SK-N-SH (cell line): ENCODE measurements at regions not wholly inside any gene's neighbourhood (a gene's known extent, or its start where the extent isn't known, plus 50 kb on each side); places are given as distances from the start of the nearest gene placed in this dataset.

Source experiments
- CTCF ChIA-PET: fragments of 300-600, 350-600 bp; formaldehyde crosslinking; extraction: SDS; loops from one replicate; lab custom pipeline; 2021; lab: Yijun Ruan, JAX
- POLR2A ChIA-PET: fragments of 350-600 bp; sonication (Branson Sonifier 250); formaldehyde crosslinking; extraction: SDS; loops from one replicate; lab custom pipeline; 2020; ENCODE audit warnings: antibody characterized with exemption, inconsistent platforms; lab: Yijun Ruan, JAX
- DNase-seq: peaks from one replicate; pipeline ENCODE4 v3.0.0; 2012
- H2AFZ ChIP-seq: fragments of 200-600 bp; sonication (generic); 2 replicates; pipeline ENCODE4 v1.8.1; 2016; ENCODE audit warnings: antibody characterized with exemption, mild to moderate bottlenecking, low read depth
- H3F3A ChIP-seq: fragments of 200-600 bp; sonication (generic); replicated peaks from 2 replicates; pipeline ENCODE3; 2016; ENCODE audit warnings: antibody characterized with exemption, mild to moderate bottlenecking; ENCODE audit not compliant: insufficient read depth
- H3K27ac ChIP-seq, 2 experiments: fragments of 200-500 bp in 1 of 2; fragments of 200-600 bp in 1 of 2; sonication (Bioruptor generic) in 1 of 2; sonication (generic), shearing (Covaris generic) in 1 of 2; 2 replicates each; pipeline versions ENCODE4 v1.5.1 to v1.6.1; 2014 to 2016; ENCODE audit warnings: low read depth in 2 of 2, inconsistent platforms in 1 of 2, low read length in 1 of 2, mild to moderate bottlenecking in 1 of 2, mixed read lengths in 1 of 2
- H3K27me3 ChIP-seq: fragments of 200-600 bp; sonication (generic), shearing (Covaris generic); 2 replicates; pipeline ENCODE4 v1.6.1; 2016; ENCODE audit warnings: mixed run types; ENCODE audit not compliant: insufficient read depth
- H3K36me3 ChIP-seq, 2 experiments: fragments of 200-500 bp in 1 of 2; fragments of 200-600 bp in 1 of 2; sonication (Bioruptor generic) in 1 of 2; sonication (generic) in 1 of 2; replicated peaks in 1 of 2; 2 replicates each; pipeline versions ENCODE3 to v1.5.1; 2014 to 2016; ENCODE audit warnings: low read length in 1 of 2, mild to moderate bottlenecking in 1 of 2; ENCODE audit not compliant: insufficient read depth in 2 of 2, control insufficient read depth in 1 of 2
- H3K4me1 ChIP-seq, 2 experiments: fragments of 200-500 bp in 1 of 2; fragments of 200-600 bp in 1 of 2; sonication (Bioruptor generic) in 1 of 2; sonication (generic), shearing (Covaris generic) in 1 of 2; 2 replicates each; pipeline versions ENCODE4 v1.5.1 to v1.6.1; 2014 to 2016; ENCODE audit warnings: low read depth in 1 of 2, low read length in 1 of 2, mixed run types in 1 of 2; ENCODE audit not compliant: insufficient read depth in 2 of 2, control insufficient read depth in 1 of 2
- H3K4me2 ChIP-seq: fragments of 200-600 bp; sonication (generic), shearing (Covaris generic); 2 replicates; pipeline ENCODE4 v1.6.1; 2017; ENCODE audit warnings: mixed run types
- H3K4me3 ChIP-seq, 2 experiments: fragments of 200-500 bp in 1 of 2; fragments of 200-600 bp in 1 of 2; sonication (Bioruptor generic) in 1 of 2; sonication (generic), shearing (Covaris generic) in 1 of 2; 2 replicates each; pipeline versions ENCODE4 v1.5.1 to v1.8.1; 2014 to 2016; ENCODE audit warnings: low read depth in 2 of 2, inconsistent platforms in 1 of 2, low read length in 1 of 2, mild to moderate bottlenecking in 1 of 2, mixed read lengths in 1 of 2, moderate library complexity in 1 of 2
- H3K79me2 ChIP-seq: fragments of 200-600 bp; sonication (generic); 2 replicates; pipeline ENCODE4 v1.8.1; 2017; ENCODE audit warnings: mild to moderate bottlenecking; ENCODE audit not compliant: insufficient read depth
- H3K9ac ChIP-seq: fragments of 200-600 bp; sonication (generic); 2 replicates; pipeline ENCODE4 v1.6.1; 2017; ENCODE audit warnings: mixed run types
- H3K9me2 ChIP-seq: fragments of 200-600 bp; sonication (generic); 2 replicates; pipeline ENCODE4 v1.6.1; 2017; ENCODE audit warnings: mixed run types
- H3K9me3 ChIP-seq: fragments of 200-600 bp; sonication (generic); 2 replicates; pipeline ENCODE4 v1.6.1; 2017; ENCODE audit warnings: mixed run types, mild to moderate bottlenecking, moderate library complexity
- H4K20me1 ChIP-seq: fragments of 200-600 bp; sonication (generic); 2 replicates; pipeline ENCODE4 v1.6.1; 2017; ENCODE audit warnings: mild to moderate bottlenecking, mixed run types; ENCODE audit not compliant: insufficient read depth
- CTCF ChIP-seq: fragments of 200-600 bp; sonication (generic); IDR thresholded peaks from 2 replicates; pipeline ENCODE4 v1.6.1; 2017; ENCODE audit warnings: antibody characterized with exemption, mild to moderate bottlenecking, moderate library complexity
- ELF1 ChIP-seq: IDR thresholded peaks from 2 replicates; pipeline ENCODE4 v1.4.0; 2012
- EP300 ChIP-seq, 2 experiments: IDR thresholded peaks; 2 replicates each; pipeline versions ENCODE4 v1.4.0 to v1.6.1; 2012; ENCODE audit warnings: borderline replicate concordance in 1 of 2, low read depth in 1 of 2, low read length in 1 of 2
- FOSL2 ChIP-seq: IDR thresholded peaks from 2 replicates; pipeline ENCODE4 v1.4.0; 2012; ENCODE audit warnings: low read depth, mild to moderate bottlenecking, moderate library complexity, borderline replicate concordance
- FOXJ3 ChIP-seq: sonication (generic); formaldehyde crosslinking; IDR thresholded peaks from 2 replicates; pipeline ENCODE4 v1.5.1; 2020; ENCODE audit warnings: mild to moderate bottlenecking, missing genetic modification reagents
- FOXM1 ChIP-seq: IDR thresholded peaks from 2 replicates; pipeline ENCODE4 v1.4.0; 2012; ENCODE audit warnings: low read depth, mild to moderate bottlenecking
- GABPA ChIP-seq: IDR thresholded peaks from 2 replicates; pipeline ENCODE4 v1.4.0; 2012; ENCODE audit warnings: low read depth, mild to moderate bottlenecking
- JUND ChIP-seq: IDR thresholded peaks from 2 replicates; pipeline ENCODE4 v1.4.0; 2012
- NFIC ChIP-seq: IDR thresholded peaks from 2 replicates; pipeline ENCODE4 v1.4.0; 2012; ENCODE audit warnings: borderline replicate concordance
- POLR2AphosphoS5 ChIP-seq: IDR thresholded peaks from 2 replicates; pipeline ENCODE4 v1.6.1; 2012; ENCODE audit warnings: low read depth, low read length
- SIN3A ChIP-seq: IDR thresholded peaks from 2 replicates; pipeline ENCODE4 v1.6.1; 2012; ENCODE audit warnings: low read depth, mild to moderate bottlenecking, low read length, moderate library complexity, borderline replicate concordance
- TAF1 ChIP-seq: IDR thresholded peaks from 2 replicates; pipeline ENCODE4 v1.6.1; 2012; ENCODE audit warnings: low read depth, mild to moderate bottlenecking, low read length, moderate library complexity, borderline replicate concordance
- TCF12 ChIP-seq: IDR thresholded peaks from 2 replicates; pipeline ENCODE4 v1.4.0; 2012
- TEAD4 ChIP-seq: IDR thresholded peaks from 2 replicates; pipeline ENCODE4 v1.4.0; 2012; ENCODE audit warnings: mild to moderate bottlenecking, borderline replicate concordance; ENCODE audit not compliant: insufficient read depth
- WGBS: methylation state at CpG from one replicate; pipeline ENCODE4 v1.1.6; 2017; ENCODE audit warnings: low lambda C conversion rate; 5-methylcytosine and 5-hydroxymethylcytosine counted together
- TF ChIP-seq, protein P1 (sequence below): IDR thresholded peaks from 2 replicates; pipeline ENCODE4 v1.6.1; 2012; ENCODE audit warnings: mild to moderate bottlenecking, low read depth, low read length, moderate library complexity
- TF ChIP-seq, protein P2 (sequence below): IDR thresholded peaks from 2 replicates; pipeline ENCODE4; 2012
- TF ChIP-seq, protein P3 (sequence below): fragments of 150-350 bp; IDR thresholded peaks from 2 replicates; pipeline ENCODE4 v1.6.1; 2016; ENCODE audit warnings: mild to moderate bottlenecking, low read depth, low read length
- TF ChIP-seq, protein P4 (sequence below): IDR thresholded peaks from 2 replicates; pipeline ENCODE4 v1.4.0; 2012; ENCODE audit warnings: low read depth

GRCh38 chr2:8422450-8422800 lies 259.4 kb upstream of the ID2 start:
- H3K79me2 ChIP-seq = no peaks in the 10 kb centered on the region
- ChIA-PET POLR2A (no interaction called here), CTCF (no interaction called here)
- no peak overlapping the region for H3K27ac ChIP-seq
- no peaks in the 10 kb centered on the region for H3F3A ChIP-seq
- no peak overlapping the region for H2AFZ ChIP-seq
- DNase-seq = no peak
- H3K36me3 ChIP-seq = no peaks in the 10 kb centered on the region
- WGBS = 69% methylated on average over 4 of the region's 4 CpGs
- H3K4me1 ChIP-seq = peaks cover 0 to 2% of the 10 kb centered on the region in 2 experiments; a peak in 1 of 4 replicates
- H3K9ac ChIP-seq = no peak overlapping the region
- H3K4me2 ChIP-seq = no peak overlapping the region
- H3K9me2 ChIP-seq = no peaks in the 10 kb centered on the region
- TF ChIP-seq FOXJ3 (CRISPR knock-in tag) (no peak), SIN3A (no peak), GABPA (no peak), TCF12 (no peak), FOSL2 (no peak), TAF1 (no peak), FOXM1 (no peak), EP300 (IDR thresholded peaks at IDR 0.05; ENCODE audit: borderline replicate concordance in 1 of 2, low read depth in 1 of 2, low read length in 1 of 2) (no peak), POLR2AphosphoS5 (no peak)
- TF ChIP-seq, protein P1, sequence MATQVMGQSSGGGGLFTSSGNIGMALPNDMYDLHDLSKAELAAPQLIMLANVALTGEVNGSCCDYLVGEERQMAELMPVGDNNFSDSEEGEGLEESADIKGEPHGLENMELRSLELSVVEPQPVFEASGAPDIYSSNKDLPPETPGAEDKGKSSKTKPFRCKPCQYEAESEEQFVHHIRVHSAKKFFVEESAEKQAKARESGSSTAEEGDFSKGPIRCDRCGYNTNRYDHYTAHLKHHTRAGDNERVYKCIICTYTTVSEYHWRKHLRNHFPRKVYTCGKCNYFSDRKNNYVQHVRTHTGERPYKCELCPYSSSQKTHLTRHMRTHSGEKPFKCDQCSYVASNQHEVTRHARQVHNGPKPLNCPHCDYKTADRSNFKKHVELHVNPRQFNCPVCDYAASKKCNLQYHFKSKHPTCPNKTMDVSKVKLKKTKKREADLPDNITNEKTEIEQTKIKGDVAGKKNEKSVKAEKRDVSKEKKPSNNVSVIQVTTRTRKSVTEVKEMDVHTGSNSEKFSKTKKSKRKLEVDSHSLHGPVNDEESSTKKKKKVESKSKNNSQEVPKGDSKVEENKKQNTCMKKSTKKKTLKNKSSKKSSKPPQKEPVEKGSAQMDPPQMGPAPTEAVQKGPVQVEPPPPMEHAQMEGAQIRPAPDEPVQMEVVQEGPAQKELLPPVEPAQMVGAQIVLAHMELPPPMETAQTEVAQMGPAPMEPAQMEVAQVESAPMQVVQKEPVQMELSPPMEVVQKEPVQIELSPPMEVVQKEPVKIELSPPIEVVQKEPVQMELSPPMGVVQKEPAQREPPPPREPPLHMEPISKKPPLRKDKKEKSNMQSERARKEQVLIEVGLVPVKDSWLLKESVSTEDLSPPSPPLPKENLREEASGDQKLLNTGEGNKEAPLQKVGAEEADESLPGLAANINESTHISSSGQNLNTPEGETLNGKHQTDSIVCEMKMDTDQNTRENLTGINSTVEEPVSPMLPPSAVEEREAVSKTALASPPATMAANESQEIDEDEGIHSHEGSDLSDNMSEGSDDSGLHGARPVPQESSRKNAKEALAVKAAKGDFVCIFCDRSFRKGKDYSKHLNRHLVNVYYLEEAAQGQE = no peak
- TF ChIP-seq, protein P2, sequence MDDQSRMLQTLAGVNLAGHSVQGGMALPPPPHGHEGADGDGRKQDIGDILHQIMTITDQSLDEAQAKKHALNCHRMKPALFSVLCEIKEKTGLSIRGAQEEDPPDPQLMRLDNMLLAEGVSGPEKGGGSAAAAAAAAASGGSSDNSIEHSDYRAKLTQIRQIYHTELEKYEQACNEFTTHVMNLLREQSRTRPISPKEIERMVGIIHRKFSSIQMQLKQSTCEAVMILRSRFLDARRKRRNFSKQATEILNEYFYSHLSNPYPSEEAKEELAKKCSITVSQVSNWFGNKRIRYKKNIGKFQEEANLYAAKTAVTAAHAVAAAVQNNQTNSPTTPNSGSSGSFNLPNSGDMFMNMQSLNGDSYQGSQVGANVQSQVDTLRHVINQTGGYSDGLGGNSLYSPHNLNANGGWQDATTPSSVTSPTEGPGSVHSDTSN = no peak
- H3K9me3 ChIP-seq = no peaks in the 10 kb centered on the region
- no peak overlapping the region for H3K4me3 ChIP-seq
- no peaks in the 10 kb centered on the region for H4K20me1 ChIP-seq
- no peaks in the 10 kb centered on the region; the same call in 1 of the 2 replicates for H3K27me3 ChIP-seq

GRCh38 chr2:8424997-8425900 lies 256.6 kb upstream of the ID2 start:
- Histone ChIP-seq H3K9ac (no peak overlapping the region), H3K27ac (no peak overlapping the region), H4K20me1 (no peaks in the 10 kb centered on the region), H3K9me3 (no peaks in the 10 kb centered on the region), H3K9me2 (no peaks in the 10 kb centered on the region), H3K36me3 (no peaks in the 10 kb centered on the region), H3K4me1 (no peaks in the 10 kb centered on the region; a peak in 1 of 4 replicates), H3F3A (no peaks in the 10 kb centered on the region), H3K4me3 (no peak overlapping the region), H2AFZ (no peak overlapping the region), H3K4me2 (no peak overlapping the region), H3K79me2 (no peaks in the 10 kb centered on the region), H3K27me3 (no peaks in the 10 kb centered on the region; the same call in 1 of the 2 replicates)
- DNase-seq = no peak
- ChIA-PET POLR2A (no interaction called here), CTCF (no interaction called here)
- 80% methylated on average over 26 of the region's 26 CpGs for WGBS
- no peak for TF ChIP-seq TEAD4
- TF ChIP-seq, protein P2 = no peak
- no peak for TF ChIP-seq NFIC
- no peak for TF ChIP-seq SIN3A
- no peak for TF ChIP-seq CTCF
- TF ChIP-seq, protein P3, sequence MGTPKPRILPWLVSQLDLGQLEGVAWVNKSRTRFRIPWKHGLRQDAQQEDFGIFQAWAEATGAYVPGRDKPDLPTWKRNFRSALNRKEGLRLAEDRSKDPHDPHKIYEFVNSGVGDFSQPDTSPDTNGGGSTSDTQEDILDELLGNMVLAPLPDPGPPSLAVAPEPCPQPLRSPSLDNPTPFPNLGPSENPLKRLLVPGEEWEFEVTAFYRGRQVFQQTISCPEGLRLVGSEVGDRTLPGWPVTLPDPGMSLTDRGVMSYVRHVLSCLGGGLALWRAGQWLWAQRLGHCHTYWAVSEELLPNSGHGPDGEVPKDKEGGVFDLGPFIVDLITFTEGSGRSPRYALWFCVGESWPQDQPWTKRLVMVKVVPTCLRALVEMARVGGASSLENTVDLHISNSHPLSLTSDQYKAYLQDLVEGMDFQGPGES = no peak
- TF ChIP-seq, protein P4, sequence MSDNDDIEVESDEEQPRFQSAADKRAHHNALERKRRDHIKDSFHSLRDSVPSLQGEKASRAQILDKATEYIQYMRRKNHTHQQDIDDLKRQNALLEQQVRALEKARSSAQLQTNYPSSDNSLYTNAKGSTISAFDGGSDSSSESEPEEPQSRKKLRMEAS = no peak
- TF ChIP-seq FOXM1 = no peak
- TF ChIP-seq POLR2AphosphoS5 = no peak
- no peak for TF ChIP-seq ELF1
- no peak for TF ChIP-seq JUND
